SK-N-SH treated with all-trans-retinoic acid at 6 μM for 48 hours (cell line): ENCODE measurements at regions not wholly inside any gene's neighbourhood (a gene's known extent, or its start where the extent isn't known, plus 50 kb on each side); places are given as distances from the start of the nearest gene placed in this dataset.

ENCODE experiments used
- BACH2 ChIP-seq: fragments of 250-450 bp; sonication (Bioruptor Pico); IDR thresholded peaks from 2 replicates; pipeline ENCODE4 v1.9.0; 2021; ENCODE audit warnings: mild to moderate bottlenecking, borderline replicate concordance
- CREB5 ChIP-seq: fragments of 250-450 bp; sonication (Bioruptor Pico); IDR thresholded peaks from 2 replicates; pipeline ENCODE4 v1.5.1; 2020; ENCODE audit warnings: low read depth, mild to moderate bottlenecking, moderate library complexity
- ESRRG ChIP-seq: fragments of 250-450 bp; sonication (Bioruptor Pico); IDR thresholded peaks from 2 replicates; pipeline ENCODE4 v1.6.1; 2021; ENCODE audit warnings: mild to moderate bottlenecking
- PATZ1 ChIP-seq: fragments of 250-450 bp; sonication (Bioruptor Pico); IDR thresholded peaks from 2 replicates; pipeline ENCODE4 v1.8.0; 2020; ENCODE audit warnings: mild to moderate bottlenecking, moderate library complexity, borderline replicate concordance
- POU6F1 ChIP-seq: fragments of 250-450 bp; sonication (Bioruptor Pico); IDR thresholded peaks from 2 replicates; pipeline ENCODE4 v1.8.0; 2021; ENCODE audit warnings: low read depth, mild to moderate bottlenecking, moderate library complexity, borderline replicate concordance
- RARB ChIP-seq: fragments of 250-450 bp; sonication (Bioruptor Pico); IDR thresholded peaks from 2 replicates; pipeline ENCODE4 v1.8.0; 2021; ENCODE audit warnings: mild to moderate bottlenecking, moderate library complexity
- ZC3H10 ChIP-seq: fragments of 250-450 bp; sonication (Bioruptor Pico); IDR thresholded peaks from 2 replicates; pipeline ENCODE4 v1.5.1; 2021; ENCODE audit warnings: mild to moderate bottlenecking, moderate library complexity
- ZFP3 ChIP-seq: fragments of 250-450 bp; sonication (Bioruptor Pico); IDR thresholded peaks from 2 replicates; pipeline ENCODE4 v1.5.0; 2020; ENCODE audit warnings: mild to moderate bottlenecking, moderate library complexity
- ZFP30 ChIP-seq: fragments of 450-650 bp; formaldehyde crosslinking; IDR thresholded peaks from 2 replicates; pipeline ENCODE4 v1.5.0; 2022; ENCODE audit warnings: mild to moderate bottlenecking, moderate library complexity

GRCh38 chr3:189429019-189429418 is 202.2 kb upstream of the TP63 start:
- TF ChIP-seq PATZ1 (CRISPR knock-in tag) (no peak), POU6F1 (no peak), ZFP3 (CRISPR knock-in tag) (no peak), ZC3H10 (no peak), CREB5 (CRISPR knock-in tag) (no peak), ESRRG (no peak), ZFP30 (CRISPR knock-in tag) (no peak), RARB (CRISPR knock-in tag) (no peak), BACH2 (no peak)
